H9 (cell line): ENCODE measurements at regions not wholly inside any gene's neighbourhood (a gene's known extent, or its start where the extent isn't known, plus 50 kb on each side); places are given as distances from the start of the nearest gene placed in this dataset.

Experiments
- DNase-seq: peaks from one replicate; pipeline ENCODE4 v3.0.0-alpha.2; 2017
- H2AFZ ChIP-seq: one replicate; pipeline ENCODE4 v1.6.1; 2013; ENCODE audit warnings: mild to moderate bottlenecking, low read length, control low read depth, moderate library complexity
- H2AK5ac ChIP-seq: 2 replicates; pipeline ENCODE4 v1.6.1; 2013; ENCODE audit warnings: low read length, control low read depth, mixed read lengths; ENCODE audit not compliant: insufficient read length
- H2BK120ac ChIP-seq: one replicate; pipeline ENCODE4 v1.6.1; 2013; ENCODE audit warnings: low read depth, mild to moderate bottlenecking, low read length, control low read depth, inconsistent platforms; ENCODE audit not compliant: poor library complexity, severe bottlenecking
- H2BK12ac ChIP-seq: 2 replicates; pipeline ENCODE4 v1.6.1; 2013; ENCODE audit warnings: low read length, control low read depth, mixed read lengths, low read depth; ENCODE audit not compliant: insufficient read length
- H2BK15ac ChIP-seq: 2 replicates; pipeline ENCODE4 v1.6.1; 2013; ENCODE audit warnings: low read depth, low read length, control low read depth
- H2BK20ac ChIP-seq: one replicate; pipeline ENCODE4 v1.6.1; 2013; ENCODE audit warnings: low read depth, mild to moderate bottlenecking, low read length, control low read depth, inconsistent platforms; ENCODE audit not compliant: poor library complexity, severe bottlenecking
- H2BK5ac ChIP-seq: 2 replicates; pipeline ENCODE4 v1.6.1; 2013; ENCODE audit warnings: low read length, control low read depth, mixed read lengths; ENCODE audit not compliant: insufficient read length
- H3K14ac ChIP-seq: 2 replicates; pipeline ENCODE4 v1.6.1; 2013; ENCODE audit warnings: low read length, control low read depth; ENCODE audit not compliant: insufficient read depth
- H3K18ac ChIP-seq: 2 replicates; pipeline ENCODE4 v1.6.1; 2013; ENCODE audit warnings: low read depth, mild to moderate bottlenecking, mixed read lengths, low read length, control low read depth; ENCODE audit not compliant: insufficient read length
- H3K23ac ChIP-seq: 2 replicates; pipeline ENCODE4 v1.6.1; 2013; ENCODE audit warnings: low read length, control low read depth, mixed read lengths, low read depth; ENCODE audit not compliant: insufficient read length
- H3K23me2 ChIP-seq: 2 replicates; pipeline ENCODE4 v1.6.1; 2013; ENCODE audit warnings: low read depth, mild to moderate bottlenecking, mixed read lengths, low read length, control low read depth; ENCODE audit not compliant: insufficient read length, poor library complexity, severe bottlenecking
- H3K27ac ChIP-seq: 2 replicates; pipeline ENCODE4 v1.5.1; 2013; ENCODE audit warnings: low read length, control low read depth, mixed read lengths, low read depth; ENCODE audit not compliant: insufficient read length
- H3K27me3 ChIP-seq: 2 replicates; pipeline ENCODE4 v1.6.1; 2013; ENCODE audit warnings: low read length, control low read depth, inconsistent platforms; ENCODE audit not compliant: insufficient read depth
- H3K4ac ChIP-seq: 2 replicates; pipeline ENCODE4 v1.6.1; 2013; ENCODE audit warnings: low read depth, mild to moderate bottlenecking, control low read depth, inconsistent platforms, low read length, moderate library complexity
- H3K4me1 ChIP-seq: 2 replicates; pipeline ENCODE4 v1.6.1; 2013; ENCODE audit warnings: low read length, control low read depth, inconsistent platforms; ENCODE audit not compliant: insufficient read depth
- H3K4me2 ChIP-seq: 2 replicates; pipeline ENCODE4 v1.6.1; 2013; ENCODE audit warnings: low read length, control low read depth, mixed read lengths; ENCODE audit not compliant: insufficient read length, insufficient read depth
- H3K56ac ChIP-seq: 2 replicates; pipeline ENCODE4 v1.6.1; 2013; ENCODE audit warnings: low read depth, mild to moderate bottlenecking, mixed read lengths, low read length, control low read depth; ENCODE audit not compliant: insufficient read length
- H3K79me1 ChIP-seq: 2 replicates; pipeline ENCODE4 v1.6.1; 2013; ENCODE audit warnings: low read depth, mild to moderate bottlenecking, moderate library complexity, low read length, control low read depth, inconsistent platforms; ENCODE audit not compliant: insufficient read depth, poor library complexity, severe bottlenecking
- H3K79me2 ChIP-seq: 2 replicates; pipeline ENCODE4 v1.6.1; 2013; ENCODE audit warnings: low read length, control low read depth, inconsistent platforms; ENCODE audit not compliant: insufficient read depth
- H3K9ac ChIP-seq: 2 replicates; pipeline ENCODE4 v1.6.1; 2013; ENCODE audit warnings: low read length, control low read depth, mixed read lengths; ENCODE audit not compliant: insufficient read length; ENCODE audit errors: extremely low read depth
- H3K9me3 ChIP-seq: one replicate; pipeline ENCODE4 v1.6.1; 2013; ENCODE audit warnings: low read depth, low read length, inconsistent platforms; ENCODE audit not compliant: control insufficient read depth
- H3T11ph ChIP-seq: one replicate; pipeline ENCODE4 v1.6.1; 2013; ENCODE audit warnings: mild to moderate bottlenecking, low read length, control low read depth, inconsistent platforms
- H4K20me1 ChIP-seq: one replicate; pipeline ENCODE4 v1.6.1; 2013; ENCODE audit not compliant: control insufficient read depth, insufficient read length, insufficient read depth
- H4K5ac ChIP-seq: 2 replicates; pipeline ENCODE4 v1.6.1; 2013; ENCODE audit warnings: low read depth, mild to moderate bottlenecking, mixed read lengths, low read length, control low read depth; ENCODE audit not compliant: insufficient read length
- H4K8ac ChIP-seq: replicated peaks from 2 replicates; pipeline ENCODE4 v1.6.1; 2013; ENCODE audit warnings: low read length, control low read depth, mixed read lengths, low read depth; ENCODE audit not compliant: insufficient read length
- H4K91ac ChIP-seq: 2 replicates; pipeline ENCODE4 v1.6.1; 2013; ENCODE audit warnings: low read depth, mild to moderate bottlenecking, moderate library complexity, mixed read lengths, low read length, control low read depth; ENCODE audit not compliant: insufficient read length
- H3K27ac Mint-ChIP-seq, 3 experiments: 2 replicates in 2 of 3; 3 replicates in 1 of 3; pipeline ENCODE4 v1.8.0; 2020 to 2021; ENCODE audit warnings: mixed read lengths in 3 of 3, mild to moderate bottlenecking in 1 of 3, moderate library complexity in 1 of 3
- H3K27me3 Mint-ChIP-seq: 2 replicates; pipeline ENCODE4 v1.8.0; 2021; ENCODE audit warnings: low read depth, mild to moderate bottlenecking, moderate library complexity, mixed read lengths
- H3K36me3 Mint-ChIP-seq, 3 experiments: 2 replicates in 2 of 3; 3 replicates in 1 of 3; pipeline ENCODE4 v1.8.0; 2020 to 2021; ENCODE audit warnings: low read depth in 3 of 3, mixed read lengths in 3 of 3; ENCODE audit not compliant: insufficient read depth in 1 of 3
- H3K4me1 Mint-ChIP-seq, 2 experiments: 2 replicates each; pipeline ENCODE4 v1.8.0; 2020; ENCODE audit warnings: mixed read lengths in 2 of 2
- H3K4me3 Mint-ChIP-seq, 2 experiments: 2 replicates in 1 of 2; 3 replicates in 1 of 2; pipeline ENCODE4 v1.8.0; 2020 to 2021; ENCODE audit warnings: mild to moderate bottlenecking in 2 of 2, mixed read lengths in 2 of 2, moderate library complexity in 1 of 2
- H3K9me3 Mint-ChIP-seq, 2 experiments: 2 replicates in 1 of 2; 3 replicates in 1 of 2; pipeline ENCODE4 v1.8.0; 2020; ENCODE audit warnings: mild to moderate bottlenecking in 2 of 2, mixed read lengths in 2 of 2, moderate library complexity in 1 of 2
- CTCF ChIP-seq: fragments of 200-600 bp; sonication (generic); conservative IDR thresholded peaks from 3 replicates; pipeline ENCODE4 v1.8.0; 2021; ENCODE audit warnings: antibody characterized with exemption, mild to moderate bottlenecking
- WGBS: extraction: QIAGEN DNeasy Blood & Tissue Kit; methylation state at CpG from one replicate; pipeline ENCODE4 v1.1.7; 2013; ENCODE audit warnings: missing lambda C conversion rate, low lambda C conversion rate, mixed read lengths; ENCODE audit not compliant: insufficient read length; ENCODE audit errors: extremely low coverage; 5-methylcytosine and 5-hydroxymethylcytosine counted together

GRCh38 chr10:88064608-88065382 lies 201.4 kb downstream of the PTEN start:
- H3K4me2 ChIP-seq = no peak overlapping the region
- H3K79me1 ChIP-seq = no peaks in the 10 kb centered on the region
- Mint-ChIP-seq H3K4me3 (no peak overlapping the region), H3K4me1 (no peaks in the 10 kb centered on the region; a peak in 1 of 4 replicates), H3K27me3 (no peaks in the 10 kb centered on the region), H3K9me3 (peaks cover 0 to 3% of the 10 kb centered on the region in 2 experiments; a peak in 2 of 5 replicates), H3K36me3 (no peaks in the 10 kb centered on the region; a peak in 1 of 7 replicates), H3K27ac (no peak overlapping the region)
- no peak overlapping the region for H3K23ac ChIP-seq
- H3K9me3 ChIP-seq = no peaks in the 10 kb centered on the region
- H3K27me3 ChIP-seq = no peaks in the 10 kb centered on the region
- H4K5ac ChIP-seq = no peak overlapping the region
- DNase-seq = no peak
- H3K27ac ChIP-seq = no peak overlapping the region
- H4K8ac ChIP-seq = no peak overlapping the region
- H2BK5ac ChIP-seq = no peak overlapping the region
- no peaks in the 10 kb centered on the region for H3K23me2 ChIP-seq
- H3K4ac ChIP-seq = no peak overlapping the region
- H3K4me1 ChIP-seq = no peaks in the 10 kb centered on the region
- no peak overlapping the region for H3K14ac ChIP-seq
- no peak overlapping the region for H2BK15ac ChIP-seq
- H2BK120ac ChIP-seq = no peak overlapping the region
- no peak overlapping the region for H2BK12ac ChIP-seq
- no CpG with 5 or more reads among the region's 5 CpGs for WGBS
- H4K91ac ChIP-seq = no peak overlapping the region
- no peak overlapping the region for H2AFZ ChIP-seq
- no peak overlapping the region for H3K56ac ChIP-seq
- H3K79me2 ChIP-seq = no peaks in the 10 kb centered on the region
- H2BK20ac ChIP-seq = no peak overlapping the region
- H3K18ac ChIP-seq = no peak overlapping the region
- no peaks in the 10 kb centered on the region for H4K20me1 ChIP-seq
- no peak overlapping the region for H3K9ac ChIP-seq
- H2AK5ac ChIP-seq = no peak overlapping the region
- H3T11ph ChIP-seq = no peak overlapping the region
- no peak for TF ChIP-seq CTCF
